Mesenchymal stem cell (in vitro differentiated cells and primary cell): ENCODE measurements at regions not wholly inside any gene's neighbourhood (a gene's known extent, or its start where the extent isn't known, plus 50 kb on each side); places are given as distances from the start of the nearest gene placed in this dataset.

Source experiments
- DNase-seq: peaks from one replicate; pipeline ENCODE4 v3.0.0-alpha.2; 2013
- H2AFZ ChIP-seq: one replicate; pipeline ENCODE4 v1.6.1; 2013; ENCODE audit warnings: low read depth, mild to moderate bottlenecking, control low read depth, inconsistent platforms, low read length, moderate library complexity
- H2AK5ac ChIP-seq: 2 replicates; pipeline ENCODE4 v1.6.1; 2013; ENCODE audit warnings: low read length, moderate library complexity, mild to moderate bottlenecking, inconsistent platforms; ENCODE audit not compliant: severe bottlenecking
- H2BK120ac ChIP-seq: one replicate; pipeline ENCODE4 v1.6.1; 2013; ENCODE audit warnings: low read depth, mild to moderate bottlenecking, inconsistent platforms, low read length, moderate library complexity
- H2BK12ac ChIP-seq, 2 experiments: one replicate each; pipeline ENCODE4 v1.6.1; 2013; ENCODE audit warnings: inconsistent platforms in 2 of 2, low read length in 2 of 2, mild to moderate bottlenecking in 2 of 2, moderate library complexity in 2 of 2, control low read depth in 1 of 2
- H2BK15ac ChIP-seq: one replicate; pipeline ENCODE4 v1.6.1; 2013; ENCODE audit warnings: mild to moderate bottlenecking, low read depth, inconsistent platforms; ENCODE audit not compliant: poor library complexity, severe bottlenecking
- H2BK5ac ChIP-seq: 2 replicates; pipeline ENCODE4 v1.6.1; 2013; ENCODE audit warnings: low read depth, mild to moderate bottlenecking, low read length, control low read depth, inconsistent platforms; ENCODE audit not compliant: poor library complexity, severe bottlenecking
- H3K14ac ChIP-seq, 2 experiments: one replicate each; pipeline ENCODE4 v1.6.1; 2013; ENCODE audit warnings: inconsistent platforms in 2 of 2, low read length in 2 of 2, control low read depth in 1 of 2, mild to moderate bottlenecking in 1 of 2, moderate library complexity in 1 of 2
- H3K18ac ChIP-seq, 2 experiments: one replicate each; pipeline ENCODE4 v1.6.1; 2013; ENCODE audit warnings: inconsistent platforms in 2 of 2, low read length in 2 of 2, control low read depth in 1 of 2, low read depth in 1 of 2, mild to moderate bottlenecking in 1 of 2
- H3K23ac ChIP-seq, 2 experiments: one replicate each; pipeline ENCODE4 v1.6.1; 2013; ENCODE audit warnings: inconsistent platforms in 2 of 2, low read length in 2 of 2, mild to moderate bottlenecking in 2 of 2, moderate library complexity in 2 of 2, control low read depth in 1 of 2
- H3K27ac ChIP-seq: 2 replicates; pipeline ENCODE4 v1.5.1; 2013; ENCODE audit warnings: mild to moderate bottlenecking, moderate library complexity, low read length, control low read depth, inconsistent platforms; ENCODE audit not compliant: poor library complexity, severe bottlenecking
- H3K27me3 ChIP-seq, 2 experiments: 2 replicates each; pipeline versions ENCODE4 v1.6.1 to v1.7.0; 2013; ENCODE audit warnings: low read length in 2 of 2, mild to moderate bottlenecking in 2 of 2, moderate library complexity in 2 of 2, control low read depth in 1 of 2, inconsistent platforms in 1 of 2; ENCODE audit not compliant: control insufficient read depth in 1 of 2, insufficient read depth in 1 of 2
- H3K36me3 ChIP-seq, 2 experiments: 2 replicates each; pipeline versions ENCODE4 v1.6.1 to v1.7.0; 2013; ENCODE audit warnings: low read length in 2 of 2, control low read depth in 1 of 2, inconsistent platforms in 1 of 2, low read depth in 1 of 2, mild to moderate bottlenecking in 1 of 2; ENCODE audit not compliant: insufficient read depth in 2 of 2, control insufficient read depth in 1 of 2
- H3K4ac ChIP-seq, 2 experiments: one replicate each; pipeline ENCODE4 v1.6.1; 2013; ENCODE audit warnings: inconsistent platforms in 2 of 2, low read length in 2 of 2, mild to moderate bottlenecking in 2 of 2, moderate library complexity in 2 of 2, control low read depth in 1 of 2, low read depth in 1 of 2
- H3K4me1 ChIP-seq: 2 replicates; pipeline ENCODE4 v1.6.1; 2013; ENCODE audit warnings: low read depth, low read length, control low read depth; ENCODE audit not compliant: control insufficient read depth, insufficient read depth
- H3K4me2 ChIP-seq: 2 replicates; pipeline ENCODE4 v1.6.1; 2013; ENCODE audit warnings: low read length, mild to moderate bottlenecking, inconsistent platforms; ENCODE audit not compliant: poor library complexity, severe bottlenecking
- H3K4me3 ChIP-seq, 2 experiments: 2 replicates each; pipeline versions ENCODE4 v1.5.1 to v1.7.0; 2013; ENCODE audit warnings: low read length in 2 of 2, mild to moderate bottlenecking in 2 of 2, control low read depth in 1 of 2, low read depth in 1 of 2; ENCODE audit not compliant: insufficient read depth in 1 of 2
- H3K79me1 ChIP-seq: replicated peaks from 2 replicates; pipeline ENCODE4 v1.6.1; 2013; ENCODE audit warnings: mild to moderate bottlenecking, control low read depth, low read length, inconsistent platforms; ENCODE audit not compliant: poor library complexity, severe bottlenecking
- H3K9ac ChIP-seq: 2 replicates; pipeline ENCODE4 v1.7.0; 2013; ENCODE audit warnings: mild to moderate bottlenecking, low read length, moderate library complexity
- H3K9me3 ChIP-seq: 2 replicates; pipeline ENCODE4 v1.7.0; 2013; ENCODE audit warnings: mild to moderate bottlenecking, low read length; ENCODE audit not compliant: control insufficient read depth
- H4K8ac ChIP-seq: one replicate; pipeline ENCODE4 v1.6.1; 2013; ENCODE audit warnings: inconsistent platforms, mild to moderate bottlenecking, low read length, moderate library complexity
- H4K91ac ChIP-seq: one replicate; pipeline ENCODE4 v1.6.1; 2013; ENCODE audit warnings: mild to moderate bottlenecking, low read length, inconsistent platforms
- WGBS: methylation state at CpG from one replicate; pipeline ENCODE4 v1.1.7; 2013; ENCODE audit warnings: mixed read lengths; 5-methylcytosine and 5-hydroxymethylcytosine counted together

- Histone ChIP-seq H4K91ac (no peak overlapping the region), H3K23ac (no peak overlapping the region), H2BK12ac (no peak overlapping the region), H2BK5ac (no peak overlapping the region), H2AFZ (no peak overlapping the region), H3K14ac (no peak overlapping the region), H2BK15ac (no peak overlapping the region), H3K9ac (no peak overlapping the region), H3K4me2 (no peak overlapping the region), H2AK5ac (no peak overlapping the region), H3K18ac (no peak overlapping the region), H3K79me1 (no peaks in the 10 kb centered on the region), H3K27ac (no peak overlapping the region), H3K36me3 (no peaks in the 10 kb centered on the region), H3K4me3 (no peak overlapping the region), H3K27me3 (peaks cover 16 to 22% of the 10 kb centered on the region in 2 experiments), H3K9me3 (no peaks in the 10 kb centered on the region), H3K4me1 (peaks cover 5% of the 10 kb centered on the region), H2BK120ac (no peak overlapping the region), H4K8ac (no peak overlapping the region), H3K4ac (peak overlapping the region in 1 of 2 experiments; percentile 28)
- WGBS, result 85% methylated on average over 18 of the region's 19 CpGs
- DNase-seq, result no peak
These were observed 119.5 kb upstream of the VPREB1 start for GRCh38 chr22:22125028-22125578.

GRCh38 chr22:22124374-22124773, 120.2 kb upstream of the VPREB1 start:
- DNase-seq, result no peak
- H3K27me3 ChIP-seq, result peaks cover 16 to 22% of the 10 kb centered on the region in 2 experiments
- H4K91ac ChIP-seq, result no peak overlapping the region
- H3K14ac ChIP-seq, result no peak overlapping the region
- H3K18ac ChIP-seq, result no peak overlapping the region
- H3K36me3 ChIP-seq, result no peaks in the 10 kb centered on the region
- H2BK15ac ChIP-seq, result no peak overlapping the region
- H3K9me3 ChIP-seq, result no peaks in the 10 kb centered on the region
- no peaks in the 10 kb centered on the region for H3K79me1 ChIP-seq
- H3K4me2 ChIP-seq, result no peak overlapping the region
- H3K23ac ChIP-seq, result no peak overlapping the region
- no peak overlapping the region for H2AFZ ChIP-seq
- no peak overlapping the region for H2BK5ac ChIP-seq
- H2BK12ac ChIP-seq, result no peak overlapping the region
- H2AK5ac ChIP-seq, result no peak overlapping the region
- H3K4ac ChIP-seq, result no peak overlapping the region
- whole genome bisulfite sequencing, result 90% methylated on average over 12 of the region's 12 CpGs
- no peak overlapping the region for H4K8ac ChIP-seq
- H3K4me3 ChIP-seq, result no peak overlapping the region
- no peak overlapping the region for H3K27ac ChIP-seq
- H3K9ac ChIP-seq, result no peak overlapping the region
- no peak overlapping the region for H2BK120ac ChIP-seq
- peaks cover 5% of the 10 kb centered on the region for H3K4me1 ChIP-seq

GRCh38 chr22:22123960-22124278, 120.7 kb upstream of the VPREB1 start:
- H3K4me3 ChIP-seq, result no peak overlapping the region
- H2BK15ac ChIP-seq, result no peak overlapping the region
- no peak overlapping the region for H3K4me2 ChIP-seq
- H4K91ac ChIP-seq, result no peak overlapping the region
- no peak overlapping the region for H2AFZ ChIP-seq
- no peak overlapping the region for H3K14ac ChIP-seq
- H3K9me3 ChIP-seq, result no peaks in the 10 kb centered on the region
- peaks cover 16 to 22% of the 10 kb centered on the region in 2 experiments for H3K27me3 ChIP-seq
- H3K9ac ChIP-seq, result no peak overlapping the region
- no peaks in the 10 kb centered on the region for H3K36me3 ChIP-seq
- H2BK5ac ChIP-seq, result no peak overlapping the region
- H2BK120ac ChIP-seq, result no peak overlapping the region
- H3K4me1 ChIP-seq, result peaks cover 5% of the 10 kb centered on the region
- no peak overlapping the region for H3K27ac ChIP-seq
- no peak for DNase-seq
- 86% methylated on average over 15 of the region's 15 CpGs for WGBS
- no peak overlapping the region for H3K4ac ChIP-seq
- H4K8ac ChIP-seq, result no peak overlapping the region
- H3K18ac ChIP-seq, result no peak overlapping the region
- H3K23ac ChIP-seq, result no peak overlapping the region
- H3K79me1 ChIP-seq, result no peaks in the 10 kb centered on the region
- H2AK5ac ChIP-seq, result no peak overlapping the region
- no peak overlapping the region for H2BK12ac ChIP-seq

GRCh38 chr22:22123118-22123959, 121.2 kb upstream of the VPREB1 start:
- H2BK120ac ChIP-seq, result no peak overlapping the region
- peaks cover 16 to 22% of the 10 kb centered on the region in 2 experiments for H3K27me3 ChIP-seq
- no peak for DNase-seq
- H4K91ac ChIP-seq, result no peak overlapping the region
- H4K8ac ChIP-seq, result no peak overlapping the region
- no peak overlapping the region for H3K4ac ChIP-seq
- no peaks in the 10 kb centered on the region for H3K79me1 ChIP-seq
- H3K36me3 ChIP-seq, result no peaks in the 10 kb centered on the region
- H2BK15ac ChIP-seq, result no peak overlapping the region
- 84% methylated on average over 13 of the region's 16 CpGs for WGBS
- H3K4me1 ChIP-seq, result peaks cover 5% of the 10 kb centered on the region
- no peaks in the 10 kb centered on the region for H3K9me3 ChIP-seq
- H2BK5ac ChIP-seq, result no peak overlapping the region
- H3K27ac ChIP-seq, result no peak overlapping the region
- no peak overlapping the region for H2AK5ac ChIP-seq
- no peak overlapping the region for H3K18ac ChIP-seq
- H3K14ac ChIP-seq, result no peak overlapping the region
- H3K23ac ChIP-seq, result no peak overlapping the region
- H2BK12ac ChIP-seq, result no peak overlapping the region
- H3K4me3 ChIP-seq, result no peak overlapping the region
- H2AFZ ChIP-seq, result no peak overlapping the region
- H3K9ac ChIP-seq, result no peak overlapping the region
- H3K4me2 ChIP-seq, result no peak overlapping the region
